Calu3 (cell line): ENCODE measurements at regions not wholly inside any gene's neighbourhood (a gene's known extent, or its start where the extent isn't known, plus 50 kb on each side); places are given as distances from the start of the nearest gene placed in this dataset.

Source experiments
- BruUV-seq: library from RNA; stranded (reverse); fragments of 400-500 nt; replicated peaks from 2 replicates; lab custom pipeline; 2021; lab: Mats Ljungman, UMichigan
- CTCF ChIA-PET: fragments of 300-600 bp; sonication (Branson Sonifier 250); formaldehyde crosslinking; loops from one replicate; lab custom pipeline; 2022; ENCODE audit warnings: antibody characterized with exemption; lab: Charles Lee
- DNase-seq: peaks from one replicate; pipeline ENCODE4 v3.0.0; 2022
- H3K27ac Mint-ChIP-seq: one replicate; pipeline ENCODE4 v1.8.0; 2022; ENCODE audit warnings: mixed read lengths; ENCODE audit not compliant: unreplicated experiment
- H3K27me3 Mint-ChIP-seq: one replicate; pipeline ENCODE4 v1.8.0; 2022; ENCODE audit warnings: mixed read lengths; ENCODE audit not compliant: unreplicated experiment
- H3K36me3 Mint-ChIP-seq: one replicate; pipeline ENCODE4 v1.8.0; 2022; ENCODE audit warnings: mild to moderate bottlenecking, moderate library complexity, mixed read lengths; ENCODE audit not compliant: insufficient read depth, unreplicated experiment
- H3K4me1 Mint-ChIP-seq: one replicate; pipeline ENCODE4 v1.8.0; 2022; ENCODE audit warnings: mild to moderate bottlenecking, low read depth, mixed read lengths; ENCODE audit not compliant: unreplicated experiment
- H3K4me3 Mint-ChIP-seq: one replicate; pipeline ENCODE4 v1.8.0; 2022; ENCODE audit warnings: mild to moderate bottlenecking, low read depth, moderate library complexity, mixed read lengths; ENCODE audit not compliant: unreplicated experiment
- H3K9me3 Mint-ChIP-seq: one replicate; pipeline ENCODE4 v1.8.0; 2022; ENCODE audit warnings: low read depth, mixed read lengths; ENCODE audit not compliant: unreplicated experiment
- CTCF ChIP-seq: fragments of 200-600 bp; IDR thresholded peaks from one replicate; pipeline ENCODE4 v1.8.0; 2022; ENCODE audit warnings: antibody characterized with exemption; ENCODE audit not compliant: unreplicated experiment
- intact Hi-C: fragments of 100-400 bp; cut with micrococcal nuclease; formaldehyde crosslinking; loops from one replicate; pipeline ENCODE4 v1.10.0; 2022; ENCODE audit not compliant: unreplicated experiment

- H3K4me1 Mint-ChIP-seq: no peaks in the 10 kb centered on the region
- H3K27ac Mint-ChIP-seq: no peak overlapping the region
- peaks cover 92% of the 10 kb centered on the region for H3K27me3 Mint-ChIP-seq
- H3K36me3 Mint-ChIP-seq: no peaks in the 10 kb centered on the region
- CTCF ChIA-PET: interaction anchor here (0.7 to 1.1 kb wide), 2 partner anchors 85 to 105 kb away, joined by 3 to 4 read pairs; no protein-coding TSS in a partner anchor
- no peak for DNase-seq
- no peak overlapping the region for H3K4me3 Mint-ChIP-seq
- no TSS peak for BruUV-seq
- intact Hi-C loops: no loop called here
- TF ChIP-seq CTCF: no peak
- no peaks in the 10 kb centered on the region for H3K9me3 Mint-ChIP-seq
These were observed 83.1 kb upstream of the PRR20G start for GRCh38 chr3:127370906-127371305.

- intact Hi-C loops: no loop called here
- no peak for DNase-seq
- H3K9me3 Mint-ChIP-seq: no peaks in the 10 kb centered on the region
- H3K36me3 Mint-ChIP-seq: no peaks in the 10 kb centered on the region
- no peak overlapping the region for H3K4me3 Mint-ChIP-seq
- no TSS peak for BruUV-seq
- peaks cover 98% of the 10 kb centered on the region for H3K27me3 Mint-ChIP-seq
- CTCF ChIA-PET: interaction anchor here (1.2 to 1.3 kb wide), 2 partner anchors 11 to 16 kb away, joined by 3 to 9 read pairs; no protein-coding TSS in a partner anchor
- H3K27ac Mint-ChIP-seq: no peak overlapping the region
- no peaks in the 10 kb centered on the region for H3K4me1 Mint-ChIP-seq
- no peak for TF ChIP-seq CTCF
These were observed 81.6 kb upstream of the PRR20G start for GRCh38 chr3:127369356-127369935.

GRCh38 chr3:127368186-127369032, 80.6 kb upstream of the PRR20G start:
- CTCF ChIA-PET: no interaction called here
- TF ChIP-seq CTCF: no peak
- no peak overlapping the region for H3K27ac Mint-ChIP-seq
- intact Hi-C loops: no loop called here
- H3K4me3 Mint-ChIP-seq: no peak overlapping the region
- no peak for DNase-seq
- no TSS peak for BruUV-seq
- peaks cover 100% of the 10 kb centered on the region for H3K27me3 Mint-ChIP-seq
- H3K4me1 Mint-ChIP-seq: no peaks in the 10 kb centered on the region
- no peaks in the 10 kb centered on the region for H3K9me3 Mint-ChIP-seq
- no peaks in the 10 kb centered on the region for H3K36me3 Mint-ChIP-seq

- CTCF ChIA-PET: no interaction called here
- Mint-ChIP-seq H3K36me3 (no peaks in the 10 kb centered on the region), H3K27me3 (peaks cover 100% of the 10 kb centered on the region), H3K4me1 (no peaks in the 10 kb centered on the region), H3K4me3 (no peak overlapping the region), H3K9me3 (no peaks in the 10 kb centered on the region), H3K27ac (no peak overlapping the region)
- DNase-seq: no peak
- intact Hi-C loops: no loop called here
- no peak for TF ChIP-seq CTCF
- BruUV-seq: no TSS peak
These were observed 79.7 kb upstream of the PRR20G start for GRCh38 chr3:127367593-127367992.
